GM12892 (cell line): ENCODE measurements at regions not wholly inside any gene's neighbourhood (a gene's known extent, or its start where the extent isn't known, plus 50 kb on each side); places are given as distances from the start of the nearest gene placed in this dataset.

Experiments used
- POLR2A ChIP-seq: IDR thresholded peaks from 2 replicates; pipeline ENCODE4 v1.6.1; 2011; ENCODE audit warnings: low read depth, low read length, control low read depth
- POLR2AphosphoS5 ChIP-seq: IDR thresholded peaks from 2 replicates; pipeline ENCODE4 v1.6.1; 2011; ENCODE audit warnings: low read depth, low read length, control low read depth
- TAF1 ChIP-seq: IDR thresholded peaks from 2 replicates; pipeline ENCODE4 v1.6.1; 2011; ENCODE audit warnings: low read depth, mild to moderate bottlenecking, control low read depth, low read length, borderline replicate concordance

GRCh38 chr9:73548201-73548600, 396.5 kb downstream of the ANXA1 start:
- TF ChIP-seq POLR2A: no peak
- TF ChIP-seq POLR2AphosphoS5: no peak
- no peak for TF ChIP-seq TAF1
